ENCODE measurements at regions not wholly inside any gene's neighbourhood (a gene's known extent, or its start where the extent isn't known, plus 50 kb on each side); places are given as distances from the start of the nearest gene placed in this dataset.

- no peak for DNase-seq
These were observed 58.4 kb downstream of the HMHB1 start for GRCh38 chr5:143870362-143870761.

- DNase-seq, result no peak
These were observed 59.1 kb downstream of the HMHB1 start for GRCh38 chr5:143870871-143871632.

- DNase-seq, result no peak
These were observed 59.7 kb downstream of the HMHB1 start for GRCh38 chr5:143871672-143872071.

- DNase-seq, result peak; percentile 68
These were observed 62.4 kb downstream of the HMHB1 start for GRCh38 chr5:143874312-143874711.

- no peak for DNase-seq
These were observed 65.2 kb downstream of the HMHB1 start for GRCh38 chr5:143877196-143877595.

- no peak for DNase-seq
These were observed 66.5 kb downstream of the HMHB1 start for GRCh38 chr5:143878430-143878829.

GRCh38 chr5:143879646-143880045 is 67.7 kb downstream of the HMHB1 start:
- DNase-seq, result peak; percentile 59

- peak; percentile 15 for DNase-seq
These were observed 68.2 kb downstream of the HMHB1 start for GRCh38 chr5:143880178-143880577.

- DNase-seq, result peak; percentile 34
These were observed 70.6 kb downstream of the HMHB1 start for GRCh38 chr5:143882520-143882919.

- no peak for DNase-seq
These were observed 74.1 kb downstream of the HMHB1 start for GRCh38 chr5:143886096-143886495.

- DNase-seq, result peak; percentile 93
These were observed 75.0 kb downstream of the HMHB1 start for GRCh38 chr5:143886651-143887638.

- DNase-seq, result peak; percentile 85
These were observed 76.1 kb downstream of the HMHB1 start for GRCh38 chr5:143887903-143888665.

- no peak for DNase-seq
These were observed 77.0 kb downstream of the HMHB1 start for GRCh38 chr5:143888912-143889311.

GRCh38 chr5:143889986-143890385 is 78.0 kb downstream of the HMHB1 start:
- peak; percentile 50 for DNase-seq

- peak; percentile 88 for DNase-seq
These were observed 78.5 kb downstream of the HMHB1 start for GRCh38 chr5:143890487-143890886.

- DNase-seq, result peak; percentile 21
These were observed 80.3 kb downstream of the HMHB1 start for GRCh38 chr5:143892271-143892670.

- peak; percentile 32 for DNase-seq
These were observed 80.9 kb downstream of the HMHB1 start for GRCh38 chr5:143892908-143893307.

- DNase-seq, result peak; percentile 44
These were observed 81.7 kb downstream of the HMHB1 start for GRCh38 chr5:143893638-143894037.

- no peak for DNase-seq
These were observed 84.6 kb downstream of the HMHB1 start for GRCh38 chr5:143896516-143896915.

- DNase-seq, result no peak
These were observed 85.0 kb downstream of the HMHB1 start for GRCh38 chr5:143896966-143897365.

GRCh38 chr5:143898381-143898780 is 86.4 kb downstream of the HMHB1 start:
- no peak for DNase-seq

GRCh38 chr5:143898916-143899591 is 87.1 kb downstream of the HMHB1 start:
- no peak for DNase-seq
